Stomach (tissue), 8 donors: ENCODE measurements at regions not wholly inside any gene's neighbourhood (a gene's known extent, or its start where the extent isn't known, plus 50 kb on each side); places are given as distances from the start of the nearest gene placed in this dataset.
A peak's percentile ranks its signal among the peaks of the same experiment; 100 is the strongest.

Experiments used
- DNase-seq, 2 donors: peaks; one replicate each; pipeline versions ENCODE4 v3.0.0 to v3.0.0-alpha.2; 2013 to 2019
- H3K27ac ChIP-seq, 5 donors: fragments of 200-600 bp in 4 of 5; sonication (generic) in 4 of 5; one replicate each; pipeline ENCODE4 v1.5.1; 2013 to 2019; ENCODE audit warnings: mild to moderate bottlenecking in 1 of 5, moderate library complexity in 1 of 5
- H3K27me3 ChIP-seq, 3 donors: fragments of 200-600 bp; sonication (generic); one replicate each; pipeline ENCODE4 v1.5.1; 2017 to 2019; ENCODE audit warnings: mixed run types in 1 of 3
- H3K36me3 ChIP-seq, 4 donors: fragments of 200-600 bp; sonication (generic); 1 replicate in 3 of 4; 2 replicates in 1 of 4; pipeline ENCODE4 v1.5.1; 2016 to 2019
- H3K4me1 ChIP-seq, 4 donors: fragments of 200-600 bp; sonication (generic); one replicate each; pipeline ENCODE4 v1.5.1; 2016 to 2019
- H3K4me3 ChIP-seq, 4 donors: fragments of 200-600 bp; sonication (generic) in 3 of 4; one replicate each; pipeline ENCODE4 v1.5.1; 2016 to 2019; ENCODE audit warnings: mild to moderate bottlenecking in 1 of 4
- H3K9me3 ChIP-seq, 4 donors: fragments of 200-600 bp; sonication (generic); one replicate each; pipeline ENCODE4 v1.5.1; 2016 to 2019
- EP300 ChIP-seq: sonication (generic); formaldehyde crosslinking; IDR thresholded peaks from one replicate; pipeline ENCODE4 v1.6.1; 2017; ENCODE audit warnings: antibody characterized with exemption
- POLR2A ChIP-seq, 4 donors: fragments of 450-650 bp; IDR thresholded peaks; one replicate each; pipeline ENCODE4 v1.6.1; 2016; ENCODE audit warnings: antibody characterized with exemption in 4 of 4, control low read depth in 2 of 4, mild to moderate bottlenecking in 1 of 4, moderate library complexity in 1 of 4
- POLR2AphosphoS5 ChIP-seq, 3 donors: sonication (generic); formaldehyde crosslinking; IDR thresholded peaks; one replicate each; pipeline ENCODE4 v1.6.1; 2016; ENCODE audit warnings: antibody characterized with exemption in 3 of 3
- WGBS, 5 donors: extraction: QIAGEN DNeasy Blood & Tissue Kit in 3 of 5; methylation state at CpG; one replicate each; pipeline versions ENCODE4 v1.1.5 to v1.1.7; 2013 to 2018; 5-methylcytosine and 5-hydroxymethylcytosine counted together
- intact Hi-C: fragments of 100-400 bp; cut with DNase I; formaldehyde crosslinking; loops from one replicate; pipeline ENCODE4 v1.15.1; 2023; ENCODE audit warnings: low total_unique reads
- TF ChIP-seq, protein P1 (sequence below), 7 experiments: fragments of 450-650 bp in 4 of 7; fragments of 200-600 bp in 3 of 7; sonication (generic) in 3 of 7; IDR thresholded peaks; one replicate each; pipeline ENCODE4 v1.5.1; 2016 to 2019; ENCODE audit warnings: antibody characterized with exemption in 7 of 7, control low read depth in 2 of 7, mild to moderate bottlenecking in 1 of 7
- donor health status: healthy with polysubstance abuse.
- donor health status: Bipolar disorder and iron deficiency.
- donor health status: healthy.

DNA sequence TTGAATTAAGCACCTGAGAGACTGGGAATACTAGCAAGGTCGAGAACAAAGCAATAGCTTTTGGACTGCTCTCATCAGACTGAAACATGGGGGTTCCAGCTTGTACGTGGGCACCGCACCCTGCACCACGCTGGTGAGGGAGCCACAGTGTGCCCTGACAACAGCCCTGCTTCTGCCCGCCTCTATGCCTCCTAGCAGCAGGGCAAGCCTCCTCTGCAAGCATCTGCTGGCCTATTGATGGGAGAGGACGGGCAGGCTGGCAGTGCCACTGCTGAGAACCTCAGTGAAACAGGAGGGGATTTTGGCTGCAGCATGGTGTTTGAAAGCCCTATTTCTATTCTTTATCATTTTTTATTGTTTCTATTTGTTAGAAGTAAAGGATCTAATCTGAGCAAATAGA is 146.1 kb upstream of the OTOS start:
- WGBS, 5 donors, result 40 to 74% (median 58%) methylated on average over 6 of the region's 6 CpGs

DNA sequence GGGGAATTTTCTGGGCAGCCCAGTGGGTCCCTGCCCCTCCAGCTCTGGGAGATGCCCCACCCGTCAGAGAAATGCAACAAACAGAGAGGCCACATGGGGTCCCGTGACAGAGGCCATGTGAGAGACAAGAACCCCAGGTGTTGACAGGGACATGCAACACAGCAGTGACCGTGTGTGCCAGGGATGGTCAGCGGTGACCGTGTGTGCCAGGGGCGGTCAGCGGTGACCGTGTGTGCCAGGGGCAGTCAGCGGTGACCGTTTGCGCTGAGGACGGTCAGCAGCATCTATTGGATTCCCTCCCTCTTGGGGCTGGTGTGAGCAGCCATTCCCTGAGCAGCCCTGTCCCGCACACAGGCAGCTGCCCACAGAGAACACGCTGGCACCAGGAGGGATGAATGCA is 146.6 kb upstream of the OTOS start:
- Histone ChIP-seq H3K4me1 (no peaks in the 10 kb centered on the region), H3K27me3 (no peaks in the 10 kb centered on the region), H3K36me3 (no peaks in the 10 kb centered on the region), H3K27ac (no peak overlapping the region), H3K4me3 (no peak overlapping the region), H3K9me3 (no peaks in the 10 kb centered on the region)
- DNase-seq, result no peak
- 54 to 77% (median 66%) methylated on average over 9 to 14 of the region's 14 CpGs for WGBS, 5 donors
- intact Hi-C loops, result no loop called here
- TF ChIP-seq POLR2A (IDR thresholded peaks at IDR 0.05), result no peak
- TF ChIP-seq, protein P1, sequence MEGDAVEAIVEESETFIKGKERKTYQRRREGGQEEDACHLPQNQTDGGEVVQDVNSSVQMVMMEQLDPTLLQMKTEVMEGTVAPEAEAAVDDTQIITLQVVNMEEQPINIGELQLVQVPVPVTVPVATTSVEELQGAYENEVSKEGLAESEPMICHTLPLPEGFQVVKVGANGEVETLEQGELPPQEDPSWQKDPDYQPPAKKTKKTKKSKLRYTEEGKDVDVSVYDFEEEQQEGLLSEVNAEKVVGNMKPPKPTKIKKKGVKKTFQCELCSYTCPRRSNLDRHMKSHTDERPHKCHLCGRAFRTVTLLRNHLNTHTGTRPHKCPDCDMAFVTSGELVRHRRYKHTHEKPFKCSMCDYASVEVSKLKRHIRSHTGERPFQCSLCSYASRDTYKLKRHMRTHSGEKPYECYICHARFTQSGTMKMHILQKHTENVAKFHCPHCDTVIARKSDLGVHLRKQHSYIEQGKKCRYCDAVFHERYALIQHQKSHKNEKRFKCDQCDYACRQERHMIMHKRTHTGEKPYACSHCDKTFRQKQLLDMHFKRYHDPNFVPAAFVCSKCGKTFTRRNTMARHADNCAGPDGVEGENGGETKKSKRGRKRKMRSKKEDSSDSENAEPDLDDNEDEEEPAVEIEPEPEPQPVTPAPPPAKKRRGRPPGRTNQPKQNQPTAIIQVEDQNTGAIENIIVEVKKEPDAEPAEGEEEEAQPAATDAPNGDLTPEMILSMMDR (IDR thresholded peaks at IDR 0.05), result no peak
- no peak for TF ChIP-seq EP300
- TF ChIP-seq POLR2AphosphoS5 (IDR thresholded peaks at IDR 0.05), result no peak

More for the DNA sequence above, 146.1 kb upstream of the OTOS start:
- H3K27me3 ChIP-seq, result no peaks in the 10 kb centered on the region
- H3K36me3 ChIP-seq, result no peaks in the 10 kb centered on the region
- TF ChIP-seq EP300, result no peak
- no peak for TF ChIP-seq POLR2A (IDR thresholded peaks at IDR 0.05)
- TF ChIP-seq, protein P1 (IDR thresholded peaks at IDR 0.05), result no peak
- TF ChIP-seq POLR2AphosphoS5 (IDR thresholded peaks at IDR 0.05), result no peak
- no peak overlapping the region for H3K4me3 ChIP-seq
- no peak for DNase-seq
- H3K4me1 ChIP-seq, result no peaks in the 10 kb centered on the region
- H3K9me3 ChIP-seq, result no peaks in the 10 kb centered on the region
- no peak overlapping the region for H3K27ac ChIP-seq
- intact Hi-C loops, result no loop called here

DNA sequence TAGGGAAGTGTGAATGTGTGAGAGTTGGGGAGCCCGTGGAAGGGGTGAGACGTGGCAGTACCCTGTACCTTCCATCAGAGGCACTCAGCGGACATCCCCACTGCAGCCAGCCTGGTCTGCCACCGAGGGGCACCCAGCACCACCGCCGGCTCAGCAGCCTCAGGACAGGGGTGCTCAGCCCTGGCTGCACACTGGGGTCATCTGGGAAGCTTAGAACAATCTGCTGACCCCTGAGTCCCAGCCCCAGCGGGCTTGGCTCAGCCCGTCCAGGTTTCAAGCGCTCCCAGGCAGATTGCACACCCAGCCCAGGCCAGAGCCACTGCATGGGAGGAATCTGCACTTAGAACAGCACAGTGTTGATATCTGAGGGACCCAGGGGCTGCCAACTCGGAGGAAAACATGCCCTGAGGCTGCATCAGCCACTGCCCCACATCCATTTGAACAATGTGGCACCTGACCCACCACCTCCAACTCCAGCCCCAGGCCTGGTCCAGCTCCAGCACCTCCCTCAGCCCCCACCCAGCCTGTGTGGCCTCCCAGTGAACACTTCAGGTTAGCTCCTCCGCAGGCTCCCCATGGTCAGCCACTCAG is 147.1 kb upstream of the OTOS start:
- H3K9me3 ChIP-seq, result no peaks in the 10 kb centered on the region
- H3K36me3 ChIP-seq, result no peaks in the 10 kb centered on the region
- H3K4me1 ChIP-seq, result no peaks in the 10 kb centered on the region
- no peak overlapping the region for H3K27ac ChIP-seq
- intact Hi-C loops, result no loop called here
- 72 to 87% (median 75%) methylated on average over 5 to 11 of the region's 11 CpGs for WGBS, 5 donors
- DNase-seq, result peak in 1 of 2 donors; percentile 21
- H3K4me3 ChIP-seq, result no peak overlapping the region
- no peaks in the 10 kb centered on the region for H3K27me3 ChIP-seq
- TF ChIP-seq POLR2AphosphoS5 (IDR thresholded peaks at IDR 0.05), result no peak
- TF ChIP-seq, protein P1 (IDR thresholded peaks at IDR 0.05), result no peak
- no peak for TF ChIP-seq EP300
- TF ChIP-seq POLR2A (IDR thresholded peaks at IDR 0.05), result no peak

DNA sequence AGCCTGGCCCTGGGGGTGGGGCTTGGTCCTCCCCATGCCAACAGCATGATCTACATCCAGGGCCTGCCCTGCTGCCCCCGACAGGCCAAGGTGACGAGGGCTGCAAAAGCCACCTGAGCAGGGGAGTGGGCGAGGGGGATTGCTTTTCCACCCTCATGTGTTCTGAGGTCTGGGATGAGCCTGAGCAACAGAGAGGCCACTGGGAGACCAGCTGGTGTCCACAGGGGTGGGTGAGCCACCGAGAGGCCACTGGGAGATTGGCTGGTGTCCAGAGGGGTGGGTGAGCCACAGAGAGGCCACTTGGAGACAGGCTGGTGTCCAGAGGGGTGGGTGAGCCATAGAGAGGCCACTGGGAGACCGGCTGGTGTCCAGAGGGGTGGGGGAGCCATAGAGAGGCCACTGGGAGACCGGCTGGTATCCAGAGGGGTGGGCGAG is 147.4 kb upstream of the GPC1 start:
- 74 to 89% (median 83%) methylated on average over 6 to 7 of the region's 7 CpGs for WGBS, 5 donors
- no peak for DNase-seq
- H3K36me3 ChIP-seq, result no peaks in the 10 kb centered on the region
- no peaks in the 10 kb centered on the region for H3K4me1 ChIP-seq
- TF ChIP-seq EP300 (no peak), POLR2AphosphoS5 (IDR thresholded peaks at IDR 0.05) (no peak), POLR2A (IDR thresholded peaks at IDR 0.05) (no peak)
- TF ChIP-seq, protein P1 (IDR thresholded peaks at IDR 0.05), result no peak
- H3K4me3 ChIP-seq, result no peak overlapping the region
- H3K27ac ChIP-seq, result no peak overlapping the region
- intact Hi-C loops, result no loop called here
- no peaks in the 10 kb centered on the region for H3K27me3 ChIP-seq
- no peaks in the 10 kb centered on the region for H3K9me3 ChIP-seq
